ENCODE measurements at regions not wholly inside any gene's neighbourhood (a gene's known extent, or its start where the extent isn't known, plus 50 kb on each side); places are given as distances from the start of the nearest gene placed in this dataset.

- H3K27me3 ChIP-seq (ENCODE audit: insufficient read depth) = no peaks in the 10 kb centered on the region
These were observed 827.5 kb upstream of the FAT3 start for GRCh38 chr11:91397134-91397468.

GRCh38 chr11:91396236-91397133 lies 828.1 kb upstream of the FAT3 start:
- ChIA-PET POLR2A (no interaction called here), CTCF (interaction anchor here (1.5 kb wide), 1 partner anchor 10 kb away, joined by 4 read pairs; no protein-coding TSS in a partner anchor)
- no peak for TF ChIP-seq TEAD4 (IDR thresholded peaks at IDR 0.05; ENCODE audit: borderline replicate concordance, insufficient read depth)
- TF ChIP-seq SMC3 (IDR thresholded peaks at IDR 0.05; ENCODE audit: low read depth, low read length) = no peak
- TF ChIP-seq FOXM1 (IDR thresholded peaks at IDR 0.05; ENCODE audit: low read depth) = no peak
- no peak for TF ChIP-seq NRF1 (IDR thresholded peaks at IDR 0.05; ENCODE audit: low read depth, low read length)
- no peak for TF ChIP-seq ELF1 (IDR thresholded peaks at IDR 0.05)
- no peak for TF ChIP-seq NFIC (IDR thresholded peaks at IDR 0.05; ENCODE audit: borderline replicate concordance)
- no peak for TF ChIP-seq YY1 (IDR thresholded peaks at IDR 0.05; ENCODE audit: low read depth)
- TF ChIP-seq REST (IDR thresholded peaks at IDR 0.05; ENCODE audit: low read depth, low read length) = no peak
- no peak for TF ChIP-seq RAD21 (IDR thresholded peaks at IDR 0.05; ENCODE audit: low read length)
- no peak for TF ChIP-seq EP300 (IDR thresholded peaks at IDR 0.05; ENCODE audit: borderline replicate concordance in 1 of 2, low read depth in 1 of 2, low read length in 1 of 2)
- no peak for TF ChIP-seq CHD2 (IDR thresholded peaks at IDR 0.05; ENCODE audit: low read length, partially characterized antibody)
- TF ChIP-seq USF2 (IDR thresholded peaks at IDR 0.05; ENCODE audit: borderline replicate concordance, low read depth, low read length) = no peak
- no peak for TF ChIP-seq GATA2 (CRISPR knock-in tag; IDR thresholded peaks at IDR 0.05)
- no peak for TF ChIP-seq USF1 (IDR thresholded peaks at IDR 0.05; ENCODE audit: borderline replicate concordance, low read depth)
- no peak for TF ChIP-seq FOXJ3 (CRISPR knock-in tag; IDR thresholded peaks at IDR 0.05)
- TF ChIP-seq JUND (IDR thresholded peaks at IDR 0.05) = no peak
- H3K4me2 ChIP-seq = no peak overlapping the region
- peaks cover 0 to 13% of the 10 kb centered on the region in 2 experiments; a peak in 2 of 4 replicates for H3K4me1 ChIP-seq (ENCODE audit: control insufficient read depth in 1 of 2, insufficient read depth in 2 of 2, low read depth in 1 of 2, low read length in 1 of 2)
- H3K9ac ChIP-seq = no peak overlapping the region
- no peak overlapping the region for H3K4me3 ChIP-seq (ENCODE audit: low read depth in 2 of 2, low read length in 1 of 2)
- no peaks in the 10 kb centered on the region for H4K20me1 ChIP-seq (ENCODE audit: insufficient read depth)
- H3K27me3 ChIP-seq (ENCODE audit: insufficient read depth) = no peaks in the 10 kb centered on the region
- H3K79me2 ChIP-seq (ENCODE audit: insufficient read depth) = no peaks in the 10 kb centered on the region
- DNase-seq = no peak
- no peaks in the 10 kb centered on the region for H3K9me2 ChIP-seq
- H3F3A ChIP-seq (replicated peaks; ENCODE audit: insufficient read depth) = no peaks in the 10 kb centered on the region
- WGBS (ENCODE audit: low lambda C conversion rate) = 61% methylated on average over 6 of the region's 6 CpGs
- no peak overlapping the region for H2AFZ ChIP-seq (ENCODE audit: low read depth)
- no peak overlapping the region for H3K27ac ChIP-seq (ENCODE audit: low read depth in 2 of 2, low read length in 1 of 2)
- no peaks in the 10 kb centered on the region for H3K36me3 ChIP-seq (replicated peaks in 1 of 2; ENCODE audit: control insufficient read depth in 1 of 2, insufficient read depth in 2 of 2, low read length in 1 of 2)
- no peaks in the 10 kb centered on the region for H3K9me3 ChIP-seq

More at GRCh38 chr11:91397134-91397468, 827.5 kb upstream of the FAT3 start:
- Histone ChIP-seq H3K36me3 (replicated peaks in 1 of 2; ENCODE audit: control insufficient read depth in 1 of 2, insufficient read depth in 2 of 2, low read length in 1 of 2) (no peaks in the 10 kb centered on the region), H3K9ac (no peak overlapping the region), H3K9me2 (no peaks in the 10 kb centered on the region), H3K27ac (ENCODE audit: low read depth in 2 of 2, low read length in 1 of 2) (no peak overlapping the region), H3K4me2 (no peak overlapping the region), H3K9me3 (no peaks in the 10 kb centered on the region), H3K79me2 (ENCODE audit: insufficient read depth) (no peaks in the 10 kb centered on the region), H3F3A (replicated peaks; ENCODE audit: insufficient read depth) (no peaks in the 10 kb centered on the region), H2AFZ (ENCODE audit: low read depth) (no peak overlapping the region), H4K20me1 (ENCODE audit: insufficient read depth) (no peaks in the 10 kb centered on the region), H3K4me3 (ENCODE audit: low read depth in 2 of 2, low read length in 1 of 2) (no peak overlapping the region), H3K4me1 (ENCODE audit: control insufficient read depth in 1 of 2, insufficient read depth in 2 of 2, low read depth in 1 of 2, low read length in 1 of 2) (peaks cover 0 to 13% of the 10 kb centered on the region in 2 experiments; a peak in 2 of 4 replicates)
- WGBS (ENCODE audit: low lambda C conversion rate) = 22% methylated on average over 2 of the region's 2 CpGs
- ChIA-PET CTCF (no interaction called here), POLR2A (no interaction called here)
- no peak for TF ChIP-seq MAX (IDR thresholded peaks at IDR 0.05; ENCODE audit: low read depth)
- no peak for TF ChIP-seq TAF1 (IDR thresholded peaks at IDR 0.05; ENCODE audit: borderline replicate concordance, low read depth, low read length)
- no peak for TF ChIP-seq NFIC (IDR thresholded peaks at IDR 0.05; ENCODE audit: borderline replicate concordance)
- TF ChIP-seq CHD2 (IDR thresholded peaks at IDR 0.05; ENCODE audit: low read length, partially characterized antibody) = no peak
- no peak for TF ChIP-seq NRF1 (IDR thresholded peaks at IDR 0.05; ENCODE audit: low read depth, low read length)
- DNase-seq = no peak

Data from SK-N-SH (cell line).